ENCODE measurements at regions not wholly inside any gene's neighbourhood (a gene's known extent, or its start where the extent isn't known, plus 50 kb on each side); places are given as distances from the start of the nearest gene placed in this dataset.

- ATAC-seq (replicated peaks) (no peak), DNase-seq (no peak)
- Mint-ChIP-seq H3K27ac (no peak overlapping the region), H3K27me3 (no peaks in the 10 kb centered on the region), H3K9me3 (peaks cover 7 to 17% of the 10 kb centered on the region in 2 donors), H3K4me1 (ENCODE audit: low read depth in 2 of 2) (no peaks in the 10 kb centered on the region), H3K36me3 (ENCODE audit: insufficient read depth) (no peaks in the 10 kb centered on the region), H3K4me3 (no peak overlapping the region)
These were observed 396.8 kb upstream of the CELF4 start for GRCh38 chr18:37962316-37962966.

DNA sequence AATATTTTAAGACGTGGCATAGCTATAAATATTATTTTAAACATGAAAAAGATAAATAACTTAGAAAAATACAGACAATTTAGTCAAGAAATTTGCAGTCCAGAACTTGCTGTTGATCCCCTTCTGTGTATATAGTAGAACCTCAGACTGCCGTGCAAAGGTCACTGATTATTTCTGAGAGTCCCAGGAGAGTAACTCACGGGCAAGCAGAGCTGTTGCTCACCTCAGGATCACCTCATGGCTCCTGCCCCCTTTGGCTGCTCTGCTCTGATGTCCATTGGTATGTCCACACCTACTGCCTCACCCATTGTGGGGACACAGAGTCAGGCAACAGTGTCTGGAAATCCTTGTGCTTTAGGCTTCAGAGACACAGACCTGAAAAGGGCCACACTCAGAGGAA is 392.9 kb upstream of the CELF4 start:
- H3K27ac Mint-ChIP-seq, result no peak overlapping the region
- H3K4me3 Mint-ChIP-seq, result no peak overlapping the region
- no peaks in the 10 kb centered on the region for H3K36me3 Mint-ChIP-seq (ENCODE audit: insufficient read depth)
- ATAC-seq (replicated peaks) (no peak), DNase-seq (no peak)
- H3K4me1 Mint-ChIP-seq (ENCODE audit: low read depth in 2 of 2), result no peaks in the 10 kb centered on the region
- H3K9me3 Mint-ChIP-seq, result peaks cover 5 to 17% of the 10 kb centered on the region in 2 donors
- H3K27me3 Mint-ChIP-seq, result no peaks in the 10 kb centered on the region

GRCh38 chr18:37956902-37957301 is 391.3 kb upstream of the CELF4 start:
- no peak overlapping the region for H3K27ac Mint-ChIP-seq
- H3K9me3 Mint-ChIP-seq, result peaks cover 3 to 17% of the 10 kb centered on the region in 2 donors
- DNase-seq (no peak), ATAC-seq (replicated peaks) (no peak)
- no peaks in the 10 kb centered on the region for H3K27me3 Mint-ChIP-seq
- H3K4me1 Mint-ChIP-seq (ENCODE audit: low read depth in 2 of 2), result no peaks in the 10 kb centered on the region
- H3K36me3 Mint-ChIP-seq (ENCODE audit: insufficient read depth), result no peaks in the 10 kb centered on the region
- H3K4me3 Mint-ChIP-seq, result no peak overlapping the region

DNA sequence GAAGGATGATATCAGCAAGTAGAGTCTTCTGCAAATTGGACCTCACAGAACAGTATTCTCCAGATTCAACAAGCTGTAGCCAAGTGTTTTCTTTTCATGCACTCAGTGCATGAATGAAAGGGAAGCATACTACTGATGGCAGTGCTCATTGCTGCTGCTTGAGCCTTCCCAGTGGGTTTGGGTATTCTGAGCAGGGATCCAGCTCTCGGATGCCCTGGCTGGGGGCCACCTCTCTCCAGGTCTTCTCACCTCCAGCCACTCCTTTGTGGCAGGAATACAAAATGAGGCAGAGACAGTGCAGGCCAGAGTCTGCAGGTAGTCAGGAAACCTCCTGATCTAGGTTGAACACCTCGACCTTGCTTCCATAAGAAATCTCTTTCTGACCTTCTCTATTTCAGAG is 390.4 kb upstream of the CELF4 start:
- H3K36me3 Mint-ChIP-seq (ENCODE audit: insufficient read depth), result no peaks in the 10 kb centered on the region
- no peak overlapping the region for H3K4me3 Mint-ChIP-seq
- peaks cover 5 to 20% of the 10 kb centered on the region in 2 donors for H3K9me3 Mint-ChIP-seq
- no peak overlapping the region for H3K27ac Mint-ChIP-seq
- ATAC-seq (replicated peaks), result no peak
- no peak for DNase-seq
- H3K27me3 Mint-ChIP-seq, result no peaks in the 10 kb centered on the region
- H3K4me1 Mint-ChIP-seq (ENCODE audit: low read depth in 2 of 2), result no peaks in the 10 kb centered on the region

DNA sequence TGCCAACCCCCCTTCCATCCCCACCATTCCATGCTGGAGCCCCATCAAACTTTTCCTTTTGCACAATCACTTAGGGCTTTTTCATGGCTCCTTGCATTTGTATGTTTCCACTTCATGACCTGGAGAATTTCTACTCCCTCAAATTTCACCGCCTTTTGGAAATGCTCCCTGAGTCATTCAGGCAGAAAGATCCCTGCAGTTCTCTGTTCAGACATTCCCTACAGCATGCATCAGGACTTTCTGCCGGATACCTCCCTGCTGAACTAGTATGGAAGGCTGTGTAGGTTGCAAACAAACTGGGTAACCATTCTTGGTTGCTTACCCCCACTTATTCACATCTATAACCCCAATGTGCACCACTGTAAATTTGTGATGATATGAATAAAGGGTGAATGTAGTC is 389.6 kb upstream of the CELF4 start:
- ATAC-seq (replicated peaks), result no peak
- no peaks in the 10 kb centered on the region for H3K36me3 Mint-ChIP-seq (ENCODE audit: insufficient read depth)
- no peak overlapping the region for H3K4me3 Mint-ChIP-seq
- no peak overlapping the region for H3K27ac Mint-ChIP-seq
- H3K9me3 Mint-ChIP-seq, result peaks cover 5 to 14% of the 10 kb centered on the region in 2 donors
- no peak for DNase-seq
- no peaks in the 10 kb centered on the region for H3K27me3 Mint-ChIP-seq
- no peaks in the 10 kb centered on the region for H3K4me1 Mint-ChIP-seq (ENCODE audit: low read depth in 2 of 2)

- ATAC-seq (replicated peaks) (no peak), DNase-seq (no peak)
- Mint-ChIP-seq H3K4me1 (ENCODE audit: low read depth in 2 of 2) (no peaks in the 10 kb centered on the region), H3K36me3 (ENCODE audit: insufficient read depth) (no peaks in the 10 kb centered on the region), H3K27me3 (no peaks in the 10 kb centered on the region), H3K9me3 (peaks cover 5% of the 10 kb centered on the region in 2 donors), H3K27ac (no peak overlapping the region), H3K4me3 (no peak overlapping the region)
These were observed 388.3 kb upstream of the CELF4 start for GRCh38 chr18:37953876-37954275.

GRCh38 chr18:37948471-37948870 is 382.9 kb upstream of the CELF4 start:
- Mint-ChIP-seq H3K27me3 (no peaks in the 10 kb centered on the region), H3K27ac (no peak overlapping the region), H3K4me1 (ENCODE audit: low read depth in 2 of 2) (no peaks in the 10 kb centered on the region), H3K36me3 (ENCODE audit: insufficient read depth) (no peaks in the 10 kb centered on the region), H3K4me3 (no peak overlapping the region), H3K9me3 (peaks cover 5 to 7% of the 10 kb centered on the region in 2 donors)
- ATAC-seq (replicated peaks), result no peak
- no peak for DNase-seq

DNA sequence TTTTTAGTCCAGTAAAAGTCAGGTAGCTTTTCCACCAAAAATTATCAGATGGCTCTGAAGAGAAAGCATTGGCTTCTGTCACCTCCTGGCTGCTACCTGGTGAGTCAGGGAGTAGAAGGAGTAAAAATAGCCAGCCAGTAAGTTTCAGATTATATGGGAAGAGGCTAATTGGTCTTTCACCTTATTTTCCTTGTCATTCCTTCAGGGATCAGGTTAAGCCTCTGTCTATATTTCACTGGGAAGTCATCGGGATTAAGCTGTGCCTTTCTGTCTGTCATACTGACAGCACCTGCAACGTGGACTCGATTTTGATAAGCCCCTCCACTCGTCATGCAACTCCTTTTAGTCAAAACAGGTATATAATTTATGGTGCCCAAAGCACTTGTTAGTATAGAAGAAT is 380.7 kb upstream of the CELF4 start:
- no peak for DNase-seq
- peaks cover 6 to 11% of the 10 kb centered on the region in 2 donors for H3K9me3 Mint-ChIP-seq
- ATAC-seq (replicated peaks), result no peak
- H3K4me1 Mint-ChIP-seq (ENCODE audit: low read depth in 2 of 2), result no peaks in the 10 kb centered on the region
- H3K36me3 Mint-ChIP-seq (ENCODE audit: insufficient read depth), result no peaks in the 10 kb centered on the region
- H3K27me3 Mint-ChIP-seq, result no peaks in the 10 kb centered on the region
- no peak overlapping the region for H3K27ac Mint-ChIP-seq
- no peak overlapping the region for H3K4me3 Mint-ChIP-seq

DNA sequence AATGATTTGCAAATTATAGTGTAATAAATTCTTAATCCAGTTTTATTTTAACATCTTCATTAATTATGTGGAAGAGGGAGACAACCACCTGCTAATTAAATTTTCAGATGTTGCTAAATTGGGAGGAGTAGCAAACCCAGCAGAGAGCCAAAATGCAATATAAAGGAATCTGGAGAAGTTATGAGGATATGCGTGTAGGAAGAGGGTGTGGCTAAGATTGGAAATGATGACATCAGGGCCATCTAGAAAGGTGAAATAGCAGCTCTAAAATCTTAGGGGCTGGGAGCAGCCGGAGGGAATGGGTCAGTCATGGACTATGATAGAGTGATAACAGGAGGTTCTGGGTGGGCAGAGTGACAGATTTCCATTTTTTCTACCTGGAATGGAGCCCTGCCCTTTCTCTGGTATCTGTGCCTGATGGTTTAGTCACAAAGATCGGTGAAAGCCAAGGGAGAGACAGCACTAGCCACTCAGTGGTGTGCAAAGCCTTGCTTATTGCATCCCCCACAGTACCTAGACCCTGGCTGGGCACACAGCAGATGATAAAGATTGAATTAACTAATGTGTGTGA is 379.2 kb upstream of the CELF4 start:
- DNase-seq (no peak), ATAC-seq (replicated peaks) (no peak)
- H3K4me3 Mint-ChIP-seq, result no peak overlapping the region
- no peak overlapping the region for H3K27ac Mint-ChIP-seq
- H3K36me3 Mint-ChIP-seq (ENCODE audit: insufficient read depth), result no peaks in the 10 kb centered on the region
- no peaks in the 10 kb centered on the region for H3K27me3 Mint-ChIP-seq
- peaks cover 6 to 12% of the 10 kb centered on the region in 2 donors for H3K9me3 Mint-ChIP-seq
- no peaks in the 10 kb centered on the region for H3K4me1 Mint-ChIP-seq (ENCODE audit: low read depth in 2 of 2)

DNA sequence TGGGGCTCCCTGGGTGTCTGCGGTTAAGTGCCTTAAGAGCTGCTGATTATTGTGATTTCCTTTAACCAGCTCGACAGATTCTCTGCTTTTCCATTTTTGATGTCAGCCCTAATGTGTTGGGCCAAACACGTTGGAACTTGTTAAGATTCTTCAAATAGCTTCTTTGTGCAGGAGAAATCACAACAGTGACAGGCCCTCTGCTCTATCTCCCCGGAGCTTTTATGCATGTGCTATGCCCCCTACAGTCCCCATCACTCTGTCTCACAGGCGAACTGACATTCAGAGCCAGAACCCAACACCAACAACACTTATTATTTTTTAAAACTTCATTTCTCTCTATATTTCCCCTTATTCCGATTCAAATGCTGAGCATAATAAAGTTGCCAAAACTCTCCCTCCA is 371.7 kb upstream of the CELF4 start:
- H3K9me3 Mint-ChIP-seq, result peaks cover 11 to 20% of the 10 kb centered on the region in 2 donors
- ATAC-seq (replicated peaks) (no peak), DNase-seq (no peak)
- H3K4me3 Mint-ChIP-seq, result no peak overlapping the region
- no peaks in the 10 kb centered on the region for H3K36me3 Mint-ChIP-seq (ENCODE audit: insufficient read depth)
- H3K4me1 Mint-ChIP-seq (ENCODE audit: low read depth in 2 of 2), result no peaks in the 10 kb centered on the region
- H3K27ac Mint-ChIP-seq, result no peak overlapping the region
- no peaks in the 10 kb centered on the region for H3K27me3 Mint-ChIP-seq

DNA sequence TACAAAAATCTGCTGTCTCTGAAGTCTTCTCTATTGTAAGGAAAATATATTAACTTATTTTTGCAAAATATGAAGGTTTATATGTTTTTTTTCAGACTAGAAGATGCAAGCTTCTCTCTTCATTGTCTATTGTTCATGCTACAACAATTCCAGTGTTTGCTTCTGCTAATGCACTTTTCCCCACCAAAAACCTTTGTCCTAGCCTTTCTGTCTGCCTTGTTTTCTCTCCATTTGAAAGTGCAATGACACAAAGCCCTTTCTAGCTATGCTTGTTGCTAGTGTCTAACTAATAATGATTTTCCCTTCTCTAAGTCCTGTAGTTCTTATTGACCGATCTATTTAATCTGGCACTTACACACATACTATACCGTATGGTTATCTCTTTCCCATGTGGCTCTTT is 369.5 kb upstream of the CELF4 start:
- Mint-ChIP-seq H3K9me3 (peaks cover 10 to 20% of the 10 kb centered on the region in 2 donors), H3K27me3 (no peaks in the 10 kb centered on the region), H3K4me1 (ENCODE audit: low read depth in 2 of 2) (no peaks in the 10 kb centered on the region), H3K36me3 (ENCODE audit: insufficient read depth) (no peaks in the 10 kb centered on the region), H3K27ac (no peak overlapping the region), H3K4me3 (no peak overlapping the region)
- ATAC-seq (replicated peaks) (no peak), DNase-seq (no peak)

GRCh38 chr18:37930640-37931039 is 365.0 kb upstream of the CELF4 start:
- DNase-seq (no peak), ATAC-seq (replicated peaks) (no peak)
- Mint-ChIP-seq H3K4me3 (no peak overlapping the region), H3K36me3 (ENCODE audit: insufficient read depth) (no peaks in the 10 kb centered on the region), H3K9me3 (peaks cover 3 to 14% of the 10 kb centered on the region in 2 donors), H3K4me1 (ENCODE audit: low read depth in 2 of 2) (no peaks in the 10 kb centered on the region), H3K27ac (no peak overlapping the region), H3K27me3 (no peaks in the 10 kb centered on the region)

DNA sequence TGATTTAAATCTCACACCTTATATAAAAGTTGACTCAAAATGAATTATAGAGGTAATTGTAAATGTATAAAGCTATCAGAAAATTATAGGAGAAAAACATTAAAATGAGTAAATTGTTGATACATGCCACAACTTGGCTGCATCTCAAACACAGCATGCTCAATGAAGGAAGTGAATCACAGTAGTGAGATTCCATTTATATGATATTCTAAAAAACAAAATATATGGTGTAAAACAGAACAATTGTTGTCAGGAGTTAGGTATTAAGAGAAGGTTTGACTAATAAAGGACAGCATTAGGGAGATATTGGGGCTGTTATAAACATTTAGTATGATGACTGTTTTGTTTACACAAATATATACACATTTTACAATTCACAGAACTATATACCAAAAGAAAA is 356.6 kb upstream of the CELF4 start:
- H3K9me3 Mint-ChIP-seq, result peaks cover 0 to 2% of the 10 kb centered on the region in 2 donors
- no peaks in the 10 kb centered on the region for H3K27me3 Mint-ChIP-seq
- ATAC-seq (replicated peaks) (no peak), DNase-seq (no peak)
- H3K4me3 Mint-ChIP-seq, result no peak overlapping the region
- no peaks in the 10 kb centered on the region for H3K4me1 Mint-ChIP-seq (ENCODE audit: low read depth in 2 of 2)
- no peaks in the 10 kb centered on the region for H3K36me3 Mint-ChIP-seq (ENCODE audit: insufficient read depth)
- H3K27ac Mint-ChIP-seq, result no peak overlapping the region

GRCh38 chr18:37920865-37921264 is 355.3 kb upstream of the CELF4 start:
- peaks cover 0 to 5% of the 10 kb centered on the region in 2 donors for H3K9me3 Mint-ChIP-seq
- no peak overlapping the region for H3K4me3 Mint-ChIP-seq
- DNase-seq, result no peak
- no peaks in the 10 kb centered on the region for H3K4me1 Mint-ChIP-seq (ENCODE audit: low read depth in 2 of 2)
- no peak for ATAC-seq (replicated peaks)
- no peaks in the 10 kb centered on the region for H3K36me3 Mint-ChIP-seq (ENCODE audit: insufficient read depth)
- H3K27me3 Mint-ChIP-seq, result no peaks in the 10 kb centered on the region
- no peak overlapping the region for H3K27ac Mint-ChIP-seq
